ENCODE measurements at regions not wholly inside any gene's neighbourhood (a gene's known extent, or its start where the extent isn't known, plus 50 kb on each side); places are given as distances from the start of the nearest gene placed in this dataset.

DNA sequence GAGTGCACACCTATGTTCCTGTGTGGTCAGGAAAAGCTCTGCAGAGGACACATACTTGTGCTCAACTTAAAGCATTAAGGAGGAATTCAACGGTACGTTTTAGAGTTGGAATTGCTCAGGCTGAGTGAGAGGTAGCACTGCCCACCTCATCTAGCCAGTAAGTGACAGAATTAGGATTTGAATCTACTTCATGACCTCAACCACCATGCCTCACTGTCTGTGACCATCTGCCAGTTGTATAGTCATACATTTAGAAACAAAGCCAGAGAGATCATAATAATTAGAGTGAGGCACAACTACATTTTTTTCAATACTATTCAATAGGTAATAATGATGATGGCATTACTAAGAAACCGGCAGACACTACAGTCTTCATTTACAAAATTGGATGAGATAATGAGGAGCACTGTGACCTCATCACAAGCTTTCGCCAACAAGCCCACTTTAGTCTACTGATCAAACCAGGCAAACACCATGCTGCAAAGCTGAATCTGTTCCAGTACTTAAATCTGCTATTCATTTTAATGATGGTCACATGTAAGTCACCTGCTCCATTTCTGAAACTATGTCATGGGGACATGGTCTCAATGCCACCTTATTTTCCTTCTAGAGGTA lies 1018.4 kb downstream of the TMEM182 start:
- WGBS (ENCODE audit: insufficient coverage, low coverage, low lambda C conversion rate, missing lambda C conversion rate): 75% methylated on average over 4 of the region's 4 CpGs
- Histone ChIP-seq H3K4me1 (no peaks in the 10 kb centered on the region), H3K36me3 (no peaks in the 10 kb centered on the region), H3K27me3 (no peaks in the 10 kb centered on the region), H3K27ac (no peak overlapping the region), H3K9me3 (no peaks in the 10 kb centered on the region), H3K4me3 (no peak overlapping the region)
- no peak for ATAC-seq
- intact Hi-C loops (cut with DNase I): no loop called here
- no peak for TF ChIP-seq POLR2A (IDR thresholded peaks at IDR 0.05)
- TF ChIP-seq, protein P1, sequence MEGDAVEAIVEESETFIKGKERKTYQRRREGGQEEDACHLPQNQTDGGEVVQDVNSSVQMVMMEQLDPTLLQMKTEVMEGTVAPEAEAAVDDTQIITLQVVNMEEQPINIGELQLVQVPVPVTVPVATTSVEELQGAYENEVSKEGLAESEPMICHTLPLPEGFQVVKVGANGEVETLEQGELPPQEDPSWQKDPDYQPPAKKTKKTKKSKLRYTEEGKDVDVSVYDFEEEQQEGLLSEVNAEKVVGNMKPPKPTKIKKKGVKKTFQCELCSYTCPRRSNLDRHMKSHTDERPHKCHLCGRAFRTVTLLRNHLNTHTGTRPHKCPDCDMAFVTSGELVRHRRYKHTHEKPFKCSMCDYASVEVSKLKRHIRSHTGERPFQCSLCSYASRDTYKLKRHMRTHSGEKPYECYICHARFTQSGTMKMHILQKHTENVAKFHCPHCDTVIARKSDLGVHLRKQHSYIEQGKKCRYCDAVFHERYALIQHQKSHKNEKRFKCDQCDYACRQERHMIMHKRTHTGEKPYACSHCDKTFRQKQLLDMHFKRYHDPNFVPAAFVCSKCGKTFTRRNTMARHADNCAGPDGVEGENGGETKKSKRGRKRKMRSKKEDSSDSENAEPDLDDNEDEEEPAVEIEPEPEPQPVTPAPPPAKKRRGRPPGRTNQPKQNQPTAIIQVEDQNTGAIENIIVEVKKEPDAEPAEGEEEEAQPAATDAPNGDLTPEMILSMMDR (IDR thresholded peaks at IDR 0.05): no peak
- no peak for DNase-seq

DNA sequence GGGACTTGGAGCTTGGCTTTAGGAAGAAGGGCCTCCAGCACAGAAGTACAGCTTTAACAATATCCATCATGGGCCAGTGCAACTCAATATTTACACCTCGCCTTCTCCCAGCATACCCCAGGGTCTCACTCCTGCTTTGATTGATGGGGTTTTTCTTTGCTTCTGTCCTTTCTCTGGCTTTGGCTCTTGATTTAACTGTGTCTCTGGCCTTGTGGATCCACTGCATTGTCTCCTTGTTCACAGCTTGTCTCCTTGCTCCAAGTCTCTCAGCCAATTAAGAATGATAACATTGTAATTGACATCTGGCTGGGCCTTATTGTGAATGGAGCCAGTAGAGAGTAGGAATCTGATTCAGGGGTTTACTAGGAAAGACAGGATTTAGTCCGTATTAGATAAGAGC lies 1019.5 kb downstream of the TMEM182 start:
- 53% methylated on average over 1 of the region's 2 CpGs for WGBS (ENCODE audit: insufficient coverage, low coverage, low lambda C conversion rate, missing lambda C conversion rate)
- Histone ChIP-seq H3K4me3 (no peak overlapping the region), H3K27ac (no peak overlapping the region), H3K4me1 (no peaks in the 10 kb centered on the region), H3K27me3 (no peaks in the 10 kb centered on the region), H3K36me3 (no peaks in the 10 kb centered on the region), H3K9me3 (no peaks in the 10 kb centered on the region)
- ATAC-seq (no peak), DNase-seq (no peak)
- intact Hi-C loops (cut with DNase I): no loop called here
- TF ChIP-seq, protein P1 (IDR thresholded peaks at IDR 0.05): no peak
- TF ChIP-seq POLR2A (IDR thresholded peaks at IDR 0.05): no peak

DNA sequence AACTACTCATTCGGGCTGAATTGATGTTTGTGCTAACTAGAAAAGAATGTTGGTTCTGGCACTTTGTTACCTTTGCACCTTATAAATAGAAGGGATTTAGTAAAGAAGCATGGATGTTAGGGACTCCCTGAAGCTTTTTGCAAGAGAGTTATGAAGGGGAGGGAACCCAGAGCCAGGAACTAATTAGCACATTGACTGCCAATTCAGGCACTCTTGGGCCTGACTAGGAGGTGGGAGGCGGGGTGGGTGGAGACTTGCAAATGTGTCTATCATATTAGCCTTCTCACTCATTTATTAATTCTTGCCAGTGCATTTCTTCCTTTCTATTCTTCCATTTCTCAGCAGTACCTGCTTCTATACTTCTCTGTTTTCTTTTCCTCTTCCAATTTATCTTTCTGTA lies 1022.4 kb downstream of the TMEM182 start:
- TF ChIP-seq POLR2A (IDR thresholded peaks at IDR 0.05): no peak
- TF ChIP-seq, protein P1 (IDR thresholded peaks at IDR 0.05): no peak
- intact Hi-C loops (cut with DNase I): no loop called here
- ATAC-seq: no peak
- Histone ChIP-seq H3K4me1 (peaks cover 0 to 21% (median 9%) of the 10 kb centered on the region in 4 donors), H3K27me3 (no peaks in the 10 kb centered on the region), H3K9me3 (no peaks in the 10 kb centered on the region), H3K27ac (no peak overlapping the region), H3K36me3 (no peaks in the 10 kb centered on the region), H3K4me3 (no peak overlapping the region)
- 76% methylated on average over 2 of the region's 2 CpGs for WGBS (ENCODE audit: insufficient coverage, low coverage, low lambda C conversion rate, missing lambda C conversion rate)
- no peak for DNase-seq

DNA sequence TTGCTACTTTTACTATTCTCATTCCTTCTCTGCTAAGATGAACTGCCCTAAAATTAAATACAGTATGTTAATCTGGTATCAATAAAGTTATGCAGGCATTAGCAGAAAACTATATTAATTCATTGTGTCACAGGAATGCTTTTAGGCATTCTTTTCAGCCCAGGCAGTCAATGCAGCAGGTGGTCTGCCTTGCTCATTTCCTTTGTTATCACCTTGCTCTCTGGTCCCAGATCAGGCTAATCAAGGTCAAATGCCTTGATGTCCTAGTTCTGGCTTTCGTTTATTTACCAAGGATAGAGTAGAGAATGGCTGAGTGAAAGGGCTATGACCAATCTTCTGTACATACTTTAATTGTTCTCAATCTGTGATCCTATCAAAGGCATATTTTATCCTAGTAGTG lies 1023.6 kb downstream of the TMEM182 start:
- DNase-seq: no peak
- H3K4me1 ChIP-seq: peaks cover 0 to 27% (median 11%) of the 10 kb centered on the region in 4 donors
- no peaks in the 10 kb centered on the region for H3K36me3 ChIP-seq
- no peak for ATAC-seq
- WGBS (ENCODE audit: insufficient coverage, low coverage, low lambda C conversion rate, missing lambda C conversion rate): 23% methylated on average over 1 of the region's 1 CpG
- H3K27me3 ChIP-seq: no peaks in the 10 kb centered on the region
- TF ChIP-seq, protein P1 (IDR thresholded peaks at IDR 0.05): no peak
- no peak for TF ChIP-seq POLR2A (IDR thresholded peaks at IDR 0.05)
- no peak overlapping the region for H3K4me3 ChIP-seq
- H3K9me3 ChIP-seq: no peaks in the 10 kb centered on the region
- intact Hi-C loops (cut with DNase I): no loop called here
- H3K27ac ChIP-seq: no peak overlapping the region

DNA sequence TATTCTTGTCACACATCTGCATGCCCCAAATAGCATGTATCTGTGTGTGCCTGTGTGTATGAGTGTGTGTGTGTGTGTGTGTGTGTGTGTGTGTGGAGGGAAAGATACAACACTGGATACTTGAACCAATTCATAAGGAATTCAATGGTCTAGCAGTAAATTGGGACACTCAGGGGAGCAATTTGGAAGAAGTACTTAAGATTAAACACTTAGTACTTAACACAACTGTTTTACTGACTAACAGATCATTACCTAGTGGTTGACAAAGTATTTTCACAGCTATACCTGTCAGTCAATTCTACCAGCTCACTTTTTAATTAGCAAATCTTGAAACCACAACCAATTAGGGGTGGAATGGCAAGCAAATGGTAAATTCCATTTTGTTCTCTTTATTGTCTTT lies 1024.1 kb downstream of the TMEM182 start:
- no peaks in the 10 kb centered on the region for H3K27me3 ChIP-seq
- no peak for DNase-seq
- H3K4me1 ChIP-seq: peaks cover 0 to 27% (median 11%) of the 10 kb centered on the region in 4 donors
- no peaks in the 10 kb centered on the region for H3K36me3 ChIP-seq
- no peak overlapping the region for H3K4me3 ChIP-seq
- intact Hi-C loops (cut with DNase I): no loop called here
- no peaks in the 10 kb centered on the region for H3K9me3 ChIP-seq
- no peak overlapping the region for H3K27ac ChIP-seq
- no peak for ATAC-seq
- no peak for TF ChIP-seq POLR2A (IDR thresholded peaks at IDR 0.05)
- TF ChIP-seq, protein P1 (IDR thresholded peaks at IDR 0.05): no peak
